DOHH2 (cell line): ENCODE measurements at regions not wholly inside any gene's neighbourhood (a gene's known extent, or its start where the extent isn't known, plus 50 kb on each side); places are given as distances from the start of the nearest gene placed in this dataset.

Source experiments
- CTCF ChIP-seq: fragments of 200-600 bp; sonication (generic); IDR thresholded peaks from one replicate; pipeline ENCODE4 v1.5.1; 2014; ENCODE audit warnings: antibody characterized with exemption, mild to moderate bottlenecking, low read depth, low read length; ENCODE audit not compliant: poor library complexity, severe bottlenecking
- EZH2phosphoT487 ChIP-seq: fragments of 200-600 bp; sonication (generic); IDR thresholded peaks from 2 replicates; pipeline ENCODE4 v1.6.1; 2017; ENCODE audit warnings: borderline replicate concordance, mild to moderate bottlenecking, antibody characterized with exemption, low read length, moderate library complexity, mixed read lengths

- TF ChIP-seq CTCF (no peak), EZH2phosphoT487 (no peak)
These were observed 110.9 kb upstream of the THRB start for GRCh38 chr3:24605511-24606028.
